Stimulated activated CD4-positive, alpha-beta T cell treated with anti-CD3 and anti-CD28 coated beads, TNF-alpha, amount 100 ng/mL, for 4 hours (primary cell): ENCODE measurements at regions not wholly inside any gene's neighbourhood (a gene's known extent, or its start where the extent isn't known, plus 50 kb on each side); places are given as distances from the start of the nearest gene placed in this dataset.

Experiments used
- DNase-seq, 3 experiments: peaks; one replicate each; pipeline ENCODE4 v3.0.0-alpha.2; 2020; ENCODE audit warnings: low read depth in 3 of 3

GRCh38 chr13:76711550-76712182, 174.5 kb downstream of the KCTD12 start:
- DNase-seq, result no peak

- DNase-seq, result no peak
These were observed 176.4 kb downstream of the KCTD12 start for GRCh38 chr13:76709851-76710250.

GRCh38 chr13:76708138-76708688, 178.0 kb downstream of the KCTD12 start:
- no peak for DNase-seq

GRCh38 chr13:76707360-76707759, 178.8 kb downstream of the KCTD12 start:
- DNase-seq, result no peak

- no peak for DNase-seq
These were observed 182.4 kb downstream of the KCTD12 start for GRCh38 chr13:76703621-76704288.

GRCh38 chr13:76703216-76703615, 183.0 kb downstream of the KCTD12 start:
- DNase-seq, result no peak

- DNase-seq, result no peak
These were observed 188.9 kb downstream of the KCTD12 start for GRCh38 chr13:76697288-76697687.

GRCh38 chr13:76696370-76696769, 189.8 kb downstream of the KCTD12 start:
- no peak for DNase-seq

GRCh38 chr13:76693086-76693485, 193.1 kb downstream of the KCTD12 start:
- no peak for DNase-seq

GRCh38 chr13:76692346-76692745, 193.9 kb downstream of the KCTD12 start:
- no peak for DNase-seq

- no peak for DNase-seq
These were observed 195.6 kb downstream of the KCTD12 start for GRCh38 chr13:76690611-76691010.

GRCh38 chr13:76687467-76687866, 198.7 kb downstream of the KCTD12 start:
- no peak for DNase-seq

- no peak for DNase-seq
These were observed 200.3 kb downstream of the KCTD12 start for GRCh38 chr13:76685938-76686337.

GRCh38 chr13:76684336-76684735, 201.9 kb downstream of the KCTD12 start:
- no peak for DNase-seq

- no peak for DNase-seq
These were observed 202.4 kb downstream of the KCTD12 start for GRCh38 chr13:76683854-76684253.

GRCh38 chr13:76683168-76683567, 203.0 kb downstream of the KCTD12 start:
- no peak for DNase-seq

- no peak for DNase-seq
These were observed 206.1 kb downstream of the KCTD12 start for GRCh38 chr13:76680112-76680511.

GRCh38 chr13:76677043-76677442, 209.2 kb downstream of the KCTD12 start:
- DNase-seq, result no peak

- no peak for DNase-seq
These were observed 213.8 kb downstream of the KCTD12 start for GRCh38 chr13:76672420-76672819.

- no peak for DNase-seq
These were observed 217.5 kb downstream of the KCTD12 start for GRCh38 chr13:76668716-76669115.

GRCh38 chr13:76668141-76668540, 218.1 kb downstream of the KCTD12 start:
- no peak for DNase-seq

- no peak for DNase-seq
These were observed 218.7 kb downstream of the KCTD12 start for GRCh38 chr13:76667551-76667950.

- no peak for DNase-seq
These were observed 222.4 kb downstream of the KCTD12 start for GRCh38 chr13:76663592-76664335.
